Keratinocyte (primary cell): ENCODE measurements at regions not wholly inside any gene's neighbourhood (a gene's known extent, or its start where the extent isn't known, plus 50 kb on each side); places are given as distances from the start of the nearest gene placed in this dataset.

Source experiments
- CTCF ChIP-seq, 3 experiments: IDR thresholded peaks in 1 of 3; conservative IDR thresholded peaks in 1 of 3; optimal IDR thresholded peaks in 1 of 3; 2 replicates in 2 of 3; 3 replicates in 1 of 3; pipeline versions ENCODE3 to v1.5.1; 2011; ENCODE audit warnings: low read length in 3 of 3, mild to moderate bottlenecking in 3 of 3, moderate library complexity in 2 of 3, control low read depth in 1 of 3, inconsistent platforms in 1 of 3; ENCODE audit not compliant: insufficient read depth in 2 of 3; ENCODE audit errors: extremely low read depth in 1 of 3
- EZH2 ChIP-seq: IDR thresholded peaks from one replicate; pipeline ENCODE4 v1.6.1; 2012; ENCODE audit warnings: inconsistent platforms, mild to moderate bottlenecking, low read length, moderate library complexity

GRCh38 chr5:24819841-24820240 is 175.1 kb upstream of the CDH10 start:
- TF ChIP-seq EZH2 (no peak), CTCF (optimal IDR thresholded peaks at IDR 0.05 in 1 of 3, IDR thresholded peaks at IDR 0.05 in 1 of 3, conservative IDR thresholded peaks at IDR 0.05 in 1 of 3; ENCODE audit: extremely low read depth in 1 of 3, insufficient read depth in 2 of 3, low read length in 3 of 3) (no peak)
